ENCODE measurements at regions not wholly inside any gene's neighbourhood (a gene's known extent, or its start where the extent isn't known, plus 50 kb on each side); places are given as distances from the start of the nearest gene placed in this dataset.

- FAIRE-seq, result no peak
- no peak for DNase-seq (ENCODE audit: low read depth, low spot score)
- H3K36me3 ChIP-seq (ENCODE audit: control insufficient read depth in 2 of 2, extremely low read depth in 1 of 2, insufficient read depth in 2 of 2, low read length in 2 of 2), result no peaks in the 10 kb centered on the region
- TF ChIP-seq POLR2AphosphoS5 (IDR thresholded peaks at IDR 0.05; ENCODE audit: insufficient read depth, low read depth, low read length) (no peak), JUN (IDR thresholded peaks at IDR 0.05; ENCODE audit: borderline replicate concordance, insufficient read depth, insufficient read length, low read depth) (no peak), GATA2 (IDR thresholded peaks at IDR 0.05; ENCODE audit: insufficient read depth, insufficient read length, low read depth, low read length) (no peak), MYC (IDR thresholded peaks at IDR 0.05; ENCODE audit: low read depth, low read length) (no peak), POLR2A (IDR thresholded peaks at IDR 0.05; ENCODE audit: low read depth, low read length) (no peak), FOS (IDR thresholded peaks at IDR 0.05; ENCODE audit: borderline replicate concordance, insufficient read depth, low read length) (no peak), EZH2 (IDR thresholded peaks at IDR 0.05; ENCODE audit: borderline replicate concordance, low read depth, low read length, severe bottlenecking) (no peak)
- TF ChIP-seq, protein P1, sequence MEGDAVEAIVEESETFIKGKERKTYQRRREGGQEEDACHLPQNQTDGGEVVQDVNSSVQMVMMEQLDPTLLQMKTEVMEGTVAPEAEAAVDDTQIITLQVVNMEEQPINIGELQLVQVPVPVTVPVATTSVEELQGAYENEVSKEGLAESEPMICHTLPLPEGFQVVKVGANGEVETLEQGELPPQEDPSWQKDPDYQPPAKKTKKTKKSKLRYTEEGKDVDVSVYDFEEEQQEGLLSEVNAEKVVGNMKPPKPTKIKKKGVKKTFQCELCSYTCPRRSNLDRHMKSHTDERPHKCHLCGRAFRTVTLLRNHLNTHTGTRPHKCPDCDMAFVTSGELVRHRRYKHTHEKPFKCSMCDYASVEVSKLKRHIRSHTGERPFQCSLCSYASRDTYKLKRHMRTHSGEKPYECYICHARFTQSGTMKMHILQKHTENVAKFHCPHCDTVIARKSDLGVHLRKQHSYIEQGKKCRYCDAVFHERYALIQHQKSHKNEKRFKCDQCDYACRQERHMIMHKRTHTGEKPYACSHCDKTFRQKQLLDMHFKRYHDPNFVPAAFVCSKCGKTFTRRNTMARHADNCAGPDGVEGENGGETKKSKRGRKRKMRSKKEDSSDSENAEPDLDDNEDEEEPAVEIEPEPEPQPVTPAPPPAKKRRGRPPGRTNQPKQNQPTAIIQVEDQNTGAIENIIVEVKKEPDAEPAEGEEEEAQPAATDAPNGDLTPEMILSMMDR (IDR thresholded peaks at IDR 0.05; ENCODE audit: extremely low read depth in 1 of 2, insufficient read depth in 1 of 2, low read depth in 1 of 2, low read length in 2 of 2), result no peak
- TF ChIP-seq, protein P2, sequence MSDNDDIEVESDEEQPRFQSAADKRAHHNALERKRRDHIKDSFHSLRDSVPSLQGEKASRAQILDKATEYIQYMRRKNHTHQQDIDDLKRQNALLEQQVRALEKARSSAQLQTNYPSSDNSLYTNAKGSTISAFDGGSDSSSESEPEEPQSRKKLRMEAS (IDR thresholded peaks at IDR 0.05; ENCODE audit: insufficient read depth, insufficient read length), result no peak
- ChIA-PET POLR2A (no interaction called here), CTCF (no interaction called here)
- H3K9me1 ChIP-seq (replicated peaks; ENCODE audit: control insufficient read depth, extremely low read depth, insufficient read depth, low read length), result no peaks in the 10 kb centered on the region
- no peak overlapping the region for H3K4me3 ChIP-seq (replicated peaks in 1 of 3; ENCODE audit: insufficient read depth in 1 of 3, low read depth in 1 of 3, low read length in 3 of 3)
- H3K27me3 ChIP-seq (ENCODE audit: control insufficient read depth in 2 of 2, insufficient read depth in 2 of 2, low read length in 2 of 2), result no peaks in the 10 kb centered on the region
- dilution Hi-C loops (cut with MboI; ENCODE audit: extremely low pct_ligation_motif_present, low sequenced_read_pairs), result no loop called here
- H3K4me2 ChIP-seq (ENCODE audit: insufficient read depth, low read length), result no peak overlapping the region
- no peak overlapping the region for H2AFZ ChIP-seq (ENCODE audit: low read depth, low read length)
- intact Hi-C loops (cut with micrococcal nuclease), result no loop called here
- no peaks in the 10 kb centered on the region for H4K20me1 ChIP-seq (replicated peaks; ENCODE audit: control insufficient read depth, extremely low read depth, insufficient read depth, low read length)
- H3K9ac ChIP-seq (replicated peaks; ENCODE audit: extremely low read depth, insufficient read depth, low read length), result no peak overlapping the region
- BruUV-seq (replicated peaks), result no TSS peak
- H3K4me1 ChIP-seq (ENCODE audit: control insufficient read depth, extremely low read depth, insufficient read depth, low read length), result no peaks in the 10 kb centered on the region
- H3K9me3 ChIP-seq (replicated peaks; ENCODE audit: control insufficient read depth, insufficient read depth, low read length), result no peaks in the 10 kb centered on the region
- H3K79me2 ChIP-seq (ENCODE audit: control insufficient read depth, insufficient read depth, low read length), result no peaks in the 10 kb centered on the region
- H3K27ac ChIP-seq (ENCODE audit: insufficient read depth, low read depth, low read length), result no peak overlapping the region
These were observed 254.7 kb downstream of the MAN2A1 start for GRCh38 chr5:109944461-109944860.

Data from endothelial cell of umbilical vein (primary cell).